AG04450 (cell line): ENCODE measurements at regions not wholly inside any gene's neighbourhood (a gene's known extent, or its start where the extent isn't known, plus 50 kb on each side); places are given as distances from the start of the nearest gene placed in this dataset.

Source experiments
- CTCF ChIA-PET: fragments of 300-600, 350-600 bp; formaldehyde crosslinking; extraction: SDS; loops from one replicate; lab custom pipeline; 2022; ENCODE audit warnings: antibody characterized with exemption, inconsistent platforms; lab: Charles Lee
- POLR2A ChIA-PET: fragments of 350-600 bp; formaldehyde crosslinking; extraction: SDS; loops from one replicate; lab custom pipeline; 2021; ENCODE audit warnings: antibody characterized with exemption, inconsistent platforms; lab: Yijun Ruan, JAX
- DNase-seq: peaks from one replicate; pipeline ENCODE4 v3.0.0-alpha.2; 2011; ENCODE audit warnings: low read depth, low spot score
- H3K27ac ChIP-seq: one replicate; pipeline ENCODE4 v1.5.1; 2012; ENCODE audit warnings: low read depth, low read length, control low read depth
- H3K27me3 ChIP-seq: one replicate; pipeline ENCODE4 v1.6.0; 2012; ENCODE audit warnings: low read length; ENCODE audit not compliant: control insufficient read depth, insufficient read depth
- H3K4me3 ChIP-seq: 2 replicates; pipeline ENCODE4 v1.5.1; 2011; ENCODE audit warnings: mild to moderate bottlenecking, low read depth, low read length, control low read depth
- H3K9me3 ChIP-seq: 2 replicates; pipeline ENCODE4 v1.5.1; 2012; ENCODE audit warnings: low read length; ENCODE audit not compliant: control insufficient read depth, insufficient read depth
- CTCF ChIP-seq: IDR thresholded peaks from 2 replicates; pipeline ENCODE4 v1.5.1; 2011; ENCODE audit warnings: low read depth, low read length, control low read depth, inconsistent platforms

- CTCF ChIA-PET, result no interaction called here
- no peaks in the 10 kb centered on the region for H3K27me3 ChIP-seq
- TF ChIP-seq CTCF, result no peak
- no peak overlapping the region for H3K4me3 ChIP-seq
- H3K27ac ChIP-seq, result no peak overlapping the region
- no peak for DNase-seq
- POLR2A ChIA-PET, result no interaction called here
- H3K9me3 ChIP-seq, result no peaks in the 10 kb centered on the region
Measured at GRCh38 chr12:66902020-66902419, 223.1 kb upstream of the GRIP1 start.

- DNase-seq, result no peak
- ChIA-PET CTCF (no interaction called here), POLR2A (no interaction called here)
- Histone ChIP-seq H3K27ac (no peak overlapping the region), H3K4me3 (no peak overlapping the region), H3K27me3 (no peaks in the 10 kb centered on the region), H3K9me3 (no peaks in the 10 kb centered on the region)
- no peak for TF ChIP-seq CTCF
Measured at GRCh38 chr12:66903782-66904396, 225.0 kb upstream of the GRIP1 start.

- DNase-seq, result no peak
- POLR2A ChIA-PET, result no interaction called here
- Histone ChIP-seq H3K27me3 (no peaks in the 10 kb centered on the region), H3K27ac (no peak overlapping the region), H3K9me3 (no peaks in the 10 kb centered on the region), H3K4me3 (no peak overlapping the region)
- CTCF ChIA-PET, result no interaction called here
- no peak for TF ChIP-seq CTCF
Measured at GRCh38 chr12:66905201-66905600, 226.3 kb upstream of the GRIP1 start.

- Histone ChIP-seq H3K27ac (no peak overlapping the region), H3K27me3 (no peaks in the 10 kb centered on the region), H3K4me3 (no peak overlapping the region), H3K9me3 (no peaks in the 10 kb centered on the region)
- POLR2A ChIA-PET, result no interaction called here
- DNase-seq, result no peak
- CTCF ChIA-PET, result no interaction called here
- TF ChIP-seq CTCF, result no peak
Measured at GRCh38 chr12:66910366-66910974, 231.6 kb upstream of the GRIP1 start.

- H3K27ac ChIP-seq, result no peak overlapping the region
- no peaks in the 10 kb centered on the region for H3K27me3 ChIP-seq
- DNase-seq, result no peak
- TF ChIP-seq CTCF, result no peak
- no peaks in the 10 kb centered on the region for H3K9me3 ChIP-seq
- ChIA-PET POLR2A (no interaction called here), CTCF (no interaction called here)
- no peak overlapping the region for H3K4me3 ChIP-seq
Measured at GRCh38 chr12:66915306-66915904, 236.5 kb upstream of the GRIP1 start.
